Stimulated activated CD4-positive, alpha-beta T cell treated with anti-CD3 and anti-CD28 coated beads, Interleukin-2, amount 100 ng/mL, for 48 hours (primary cell): ENCODE measurements at regions not wholly inside any gene's neighbourhood (a gene's known extent, or its start where the extent isn't known, plus 50 kb on each side); places are given as distances from the start of the nearest gene placed in this dataset.
A peak's percentile ranks its signal among the peaks of the same experiment; 100 is the strongest.
"Not testable (repeated sequence)": the region's sequence is repeated elsewhere in the genome, so short reads cannot be mapped to it uniquely, and the experiment has no call there.

Experiments used
- DNase-seq, 2 donors: peaks; one replicate each; pipeline ENCODE4 v3.0.0-alpha.2; 2020

DNA sequence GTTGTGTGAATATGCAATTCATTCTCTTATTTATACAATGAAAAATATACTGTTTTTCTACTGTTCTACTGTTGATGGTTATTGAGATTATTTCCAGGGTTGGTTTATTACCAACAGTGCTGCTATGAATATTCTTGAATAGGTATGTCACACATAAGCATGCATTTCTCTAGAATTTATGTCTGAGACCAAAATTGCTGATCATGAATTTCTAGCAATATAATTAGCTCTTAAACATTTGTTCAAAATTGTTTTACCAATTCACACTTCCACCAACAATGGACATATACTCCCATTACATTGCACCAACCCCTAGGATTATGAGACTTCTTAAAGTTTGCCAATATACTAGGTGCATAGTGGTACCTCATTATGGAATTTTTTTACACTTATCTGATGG is 164.1 kb upstream of the KCNQ5 start:
- DNase-seq: no peak

- DNase-seq: no peak
Measured at GRCh38 chr6:72458521-72458920, 163.3 kb upstream of the KCNQ5 start.

GRCh38 chr6:72461144-72461543 is 160.7 kb upstream of the KCNQ5 start:
- DNase-seq: no peak

DNA sequence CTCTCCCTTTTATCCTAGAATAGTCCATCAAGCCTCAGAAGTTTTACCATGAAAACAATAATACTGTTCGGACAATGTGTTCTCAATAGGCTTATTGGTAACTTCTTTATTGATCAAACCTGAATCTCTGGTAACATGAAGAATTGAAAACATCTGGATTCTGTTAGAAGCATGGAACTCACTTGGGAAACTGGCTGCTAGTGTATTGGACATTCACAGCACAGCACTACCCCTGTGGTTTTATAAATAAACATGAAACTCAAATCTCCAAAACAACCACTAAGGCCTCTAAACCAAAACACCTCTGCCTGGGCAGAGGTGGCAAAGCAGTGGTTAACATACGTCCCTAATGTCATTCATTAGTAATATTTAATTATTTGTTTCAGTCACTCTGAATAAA is 157.6 kb upstream of the KCNQ5 start:
- no peak for DNase-seq

GRCh38 chr6:72464791-72465691 is 156.8 kb upstream of the KCNQ5 start:
- DNase-seq: no peak

GRCh38 chr6:72466471-72466870 is 155.4 kb upstream of the KCNQ5 start:
- DNase-seq: no peak

GRCh38 chr6:72466971-72467566 is 154.8 kb upstream of the KCNQ5 start:
- DNase-seq: no peak

DNA sequence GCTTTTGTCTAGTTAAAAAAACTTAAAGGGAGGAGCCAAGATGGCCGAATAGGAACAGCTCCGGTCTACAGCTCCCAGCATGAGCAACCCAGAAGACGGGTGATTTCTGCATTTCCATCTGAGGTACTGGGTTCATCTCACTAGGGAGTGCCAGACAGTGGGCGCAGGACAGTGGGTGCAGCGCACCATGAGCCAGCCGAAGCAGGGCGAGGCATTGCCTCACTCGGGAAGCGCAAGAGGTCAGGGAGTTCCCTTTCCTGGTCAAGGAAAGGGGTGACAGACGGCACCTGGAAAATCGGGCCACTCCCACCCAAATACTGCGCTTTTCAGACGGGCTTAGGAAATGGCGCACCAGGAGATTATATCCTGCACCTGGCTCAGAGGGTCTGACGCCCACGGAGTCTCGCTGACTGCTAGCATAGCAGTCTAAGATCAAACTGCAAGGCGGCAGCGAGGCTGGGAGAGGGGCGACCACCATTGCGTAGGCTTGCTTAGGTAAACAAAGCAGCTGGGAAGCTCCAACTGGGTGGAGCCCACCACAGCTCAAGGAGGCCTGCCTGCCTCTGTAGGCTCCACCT is 152.4 kb upstream of the KCNQ5 start:
- not testable (repeated sequence) for DNase-seq

GRCh38 chr6:72476051-72476450 is 145.8 kb upstream of the KCNQ5 start:
- DNase-seq: no peak

DNA sequence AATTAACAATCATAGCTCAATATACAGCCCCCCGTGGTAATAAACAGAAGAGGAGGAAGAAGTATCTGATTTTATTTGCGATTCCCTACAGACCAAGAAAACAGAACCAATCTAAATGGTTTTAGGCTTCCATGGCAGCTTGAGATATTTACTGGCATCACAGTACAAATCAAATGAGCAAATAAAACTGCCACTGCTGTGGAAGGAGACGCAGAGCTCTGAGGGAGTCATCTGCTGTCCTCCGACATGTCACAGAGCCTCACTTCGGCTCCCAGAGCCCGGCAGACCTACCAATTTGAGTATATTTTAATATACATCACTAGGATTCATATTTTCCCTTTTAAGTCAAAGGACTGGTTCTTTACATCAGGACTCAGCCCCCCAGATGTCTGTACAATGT is 145.2 kb upstream of the KCNQ5 start:
- no peak for DNase-seq

GRCh38 chr6:72495441-72495840 is 126.4 kb upstream of the KCNQ5 start:
- no peak for DNase-seq

- DNase-seq: no peak
Measured at GRCh38 chr6:72497186-72497585, 124.7 kb upstream of the KCNQ5 start.

DNA sequence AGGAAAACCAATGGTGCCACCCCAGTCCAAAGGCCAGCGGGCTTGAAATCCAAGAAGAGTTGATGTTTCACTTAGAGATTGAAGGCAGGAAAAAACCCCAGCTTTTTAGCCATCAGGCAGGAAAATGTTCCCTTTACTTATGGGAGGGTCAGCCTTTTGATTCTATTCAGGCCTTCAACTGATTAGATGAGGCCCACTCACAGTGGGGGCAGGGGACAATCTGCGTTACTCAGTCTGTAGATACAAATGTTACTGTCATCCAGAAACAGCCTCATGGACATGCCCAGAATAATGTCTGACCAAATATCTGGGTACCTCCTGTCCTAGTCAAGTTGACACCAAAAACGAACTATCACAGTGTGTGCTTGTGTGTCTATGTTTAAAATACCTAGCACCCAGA is 121.2 kb upstream of the KCNQ5 start:
- DNase-seq: no peak

GRCh38 chr6:72504406-72504805 is 117.5 kb upstream of the KCNQ5 start:
- DNase-seq: no peak

DNA sequence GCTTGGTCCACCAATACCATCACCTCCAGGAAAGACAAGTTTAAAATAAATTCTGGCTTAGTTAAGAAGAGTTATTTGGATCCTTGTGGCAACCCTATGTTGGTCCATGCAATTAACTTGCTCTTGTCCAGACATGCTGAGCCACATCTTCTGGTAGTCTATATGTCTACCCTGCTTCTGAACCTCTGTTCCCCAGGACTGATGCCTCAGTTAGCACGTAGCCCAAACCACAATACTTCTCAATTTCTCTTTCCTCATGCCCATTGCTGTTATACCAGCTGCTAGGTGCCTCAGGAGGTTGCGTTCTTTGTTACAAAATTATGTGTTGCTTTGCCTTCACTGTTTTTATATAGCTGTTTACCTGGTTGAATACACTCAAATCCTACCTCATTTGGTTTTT is 116.4 kb upstream of the KCNQ5 start:
- DNase-seq: no peak

GRCh38 chr6:72519871-72520270 is 102.0 kb upstream of the KCNQ5 start:
- no peak for DNase-seq

DNA sequence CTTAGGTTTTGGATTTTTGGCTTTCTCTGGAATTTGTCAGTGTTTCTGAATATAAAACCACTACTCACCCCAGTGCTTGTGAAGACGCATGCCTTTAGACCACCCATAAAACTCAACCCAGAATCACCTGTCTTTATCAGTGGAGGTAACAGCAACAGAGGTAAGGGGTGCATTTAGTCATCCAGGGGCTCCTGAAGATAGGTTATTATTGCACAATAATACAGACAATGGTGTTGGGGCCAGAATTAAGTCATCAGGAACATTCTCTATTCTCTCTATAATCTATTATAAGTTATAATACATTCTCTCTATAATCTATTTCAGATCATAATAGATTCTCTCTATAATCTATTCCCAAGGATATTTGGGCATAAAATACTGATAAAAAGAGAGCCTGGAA is 100.2 kb upstream of the KCNQ5 start:
- no peak for DNase-seq

DNA sequence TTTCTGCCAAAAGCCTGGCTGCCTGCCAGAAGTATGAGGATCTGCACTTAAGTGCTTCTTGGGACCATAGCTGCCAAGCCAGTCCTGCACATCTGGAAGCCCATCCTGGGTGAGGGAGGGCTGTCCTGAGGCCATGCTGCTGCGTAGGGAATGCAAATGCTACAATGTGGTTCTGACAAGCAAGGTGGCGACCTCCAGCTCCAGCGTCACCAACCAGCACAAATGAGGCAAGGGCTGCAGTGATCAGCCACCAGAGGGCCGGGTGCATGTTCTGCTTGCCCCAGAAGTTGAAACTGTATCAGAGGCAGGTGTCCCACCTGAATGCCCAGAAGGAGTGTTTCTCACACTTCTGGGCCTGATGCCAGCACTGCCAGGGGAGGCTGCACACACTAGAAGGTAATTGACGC is 99.1 kb upstream of the KCNQ5 start:
- DNase-seq: peak in 1 of 2 donors; percentile 1

- DNase-seq: no peak
Measured at GRCh38 chr6:72524011-72524645, 97.7 kb upstream of the KCNQ5 start.

DNA sequence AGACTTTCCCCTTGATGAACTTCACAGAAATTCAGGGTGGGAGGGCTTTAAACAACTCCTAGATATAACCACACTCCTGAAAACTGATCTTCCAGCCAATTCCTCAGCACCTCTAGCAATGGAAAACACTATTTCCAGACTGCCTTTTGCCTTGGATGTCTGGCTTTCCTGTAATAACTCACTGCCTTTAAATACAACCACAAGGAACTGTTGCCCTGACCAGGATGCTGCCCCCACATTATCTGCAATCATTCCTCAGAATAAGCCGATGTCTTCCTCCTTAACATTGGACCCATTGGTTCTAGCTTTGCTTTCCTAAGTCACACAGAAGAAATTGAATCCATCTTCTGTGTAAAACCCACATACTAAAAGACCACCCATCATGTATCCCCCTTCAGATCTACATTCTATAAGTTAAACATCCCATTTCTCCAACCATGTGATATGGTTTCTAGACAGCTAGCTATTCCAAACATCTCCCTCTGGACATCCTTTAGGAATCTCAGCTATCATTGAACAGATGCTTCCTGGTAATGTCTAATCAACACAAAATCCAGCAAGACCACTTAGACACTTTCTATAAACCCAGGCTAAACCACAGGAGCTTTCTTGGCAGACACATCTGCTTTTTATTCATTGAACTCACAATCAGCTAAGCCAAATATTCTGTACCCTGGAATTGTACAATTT is 95.9 kb upstream of the KCNQ5 start:
- DNase-seq: no peak

DNA sequence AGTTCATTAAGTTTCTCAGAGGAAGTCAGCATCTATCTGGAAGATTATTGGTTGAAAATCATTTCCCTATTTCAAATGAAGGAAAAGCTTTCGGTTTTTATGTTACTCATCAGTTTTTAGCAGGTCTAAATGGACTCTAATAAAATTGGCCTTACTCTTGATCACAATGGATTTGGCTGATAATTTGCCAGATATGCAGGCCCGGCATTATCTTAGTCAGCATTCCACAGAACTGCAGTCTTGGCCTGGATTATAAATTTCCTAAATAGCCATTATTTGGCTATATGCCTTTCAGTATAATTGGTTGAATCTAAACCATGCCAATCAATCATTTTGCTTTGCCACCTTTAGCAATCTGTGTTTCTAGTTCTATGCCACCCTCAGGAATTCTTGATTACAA is 91.7 kb upstream of the KCNQ5 start:
- DNase-seq: no peak

DNA sequence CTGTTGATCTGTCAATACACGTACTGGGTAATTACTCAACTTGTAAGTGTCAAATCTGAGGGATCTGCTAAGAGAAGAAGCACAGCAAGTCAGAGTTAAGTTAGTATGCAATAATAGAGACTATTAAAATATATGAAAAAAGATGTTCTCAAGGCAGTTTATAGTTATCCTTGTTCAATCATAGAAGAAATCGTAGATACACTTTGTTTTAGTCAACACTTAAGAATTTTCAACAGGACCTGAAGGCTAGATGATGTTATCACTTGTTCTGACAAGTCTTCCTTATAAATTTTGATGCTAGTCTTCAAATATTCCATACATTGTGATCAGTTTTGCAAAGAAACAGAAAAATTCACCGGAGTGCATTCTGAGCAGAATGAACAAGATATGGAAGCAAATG is 91.1 kb upstream of the KCNQ5 start:
- DNase-seq: no peak

GRCh38 chr6:72533606-72534005 is 88.3 kb upstream of the KCNQ5 start:
- no peak for DNase-seq
